Upper lobe of left lung (tissue), 6 donors: ENCODE measurements at regions not wholly inside any gene's neighbourhood (a gene's known extent, or its start where the extent isn't known, plus 50 kb on each side); places are given as distances from the start of the nearest gene placed in this dataset.

ENCODE experiments used
- ATAC-seq, 2 donors: fragments of 200-7000 bp; cut with Tn5 transposase; one replicate each; pipeline ENCODE4 v1.9.1; 2022; ENCODE audit warnings: mild to moderate bottlenecking in 2 of 2, moderate library complexity in 2 of 2; ENCODE audit not compliant: low FRiP score in 2 of 2
- DNase-seq, 2 donors: peaks; one replicate each; pipeline ENCODE4 v3.0.0-alpha.2; 2019 to 2020
- H3K27ac ChIP-seq, 4 donors: fragments of 200-600 bp; sonication (generic); one replicate each; pipeline ENCODE4 v1.5.1; 2016 to 2019
- H3K27me3 ChIP-seq, 4 donors: fragments of 200-600 bp; sonication (generic); one replicate each; pipeline ENCODE4 v1.5.1; 2017 to 2019
- H3K36me3 ChIP-seq, 4 donors: fragments of 200-600 bp; sonication (generic); one replicate each; pipeline ENCODE4 v1.5.1; 2016 to 2019
- H3K4me1 ChIP-seq, 4 donors: fragments of 200-600 bp; sonication (generic); one replicate each; pipeline ENCODE4 v1.5.1; 2018 to 2019
- H3K4me3 ChIP-seq, 4 donors: fragments of 200-600 bp; sonication (generic); one replicate each; pipeline ENCODE4 v1.5.1; 2017 to 2019; ENCODE audit warnings: mild to moderate bottlenecking in 2 of 4, moderate library complexity in 1 of 4
- H3K9me3 ChIP-seq, 4 donors: fragments of 200-600 bp; sonication (generic); one replicate each; pipeline ENCODE4 v1.5.1; 2018 to 2019
- EP300 ChIP-seq, 4 donors: sonication (generic); formaldehyde crosslinking; IDR thresholded peaks; one replicate each; pipeline ENCODE4 v1.5.1; 2017; ENCODE audit warnings: antibody characterized with exemption in 4 of 4, control low read depth in 2 of 4
- POLR2A ChIP-seq, 4 donors: fragments of 450-650 bp; IDR thresholded peaks; one replicate each; pipeline ENCODE4 v1.5.1; 2016 to 2017; ENCODE audit warnings: antibody characterized with exemption in 4 of 4, mild to moderate bottlenecking in 2 of 4
- POLR2AphosphoS5 ChIP-seq, 2 donors: sonication (generic); formaldehyde crosslinking; IDR thresholded peaks; one replicate each; pipeline ENCODE4 v1.5.1; 2017; ENCODE audit warnings: antibody characterized with exemption in 2 of 2
- WGBS, 2 donors: methylation state at CpG; one replicate each; pipeline ENCODE4 v1.1.5; 2017 to 2018; 5-methylcytosine and 5-hydroxymethylcytosine counted together
- TF ChIP-seq, protein P1 (sequence below), 6 experiments: fragments of 450-650 bp in 4 of 6; fragments of 200-600 bp in 2 of 6; sonication (generic) in 2 of 6; IDR thresholded peaks; one replicate each; pipeline ENCODE4 v1.5.1; 2016 to 2019; ENCODE audit warnings: antibody characterized with exemption in 6 of 6
- donor health status: DM: no; HTN: no; CAD: no; lungs with moderate emphysema.
- donor health status: DM: no; HTN: yes; CAD: no; lungs with severe emphysema.

- TF ChIP-seq EP300 (IDR thresholded peaks at IDR 0.05) (no peak), POLR2AphosphoS5 (IDR thresholded peaks at IDR 0.05) (no peak), POLR2A (IDR thresholded peaks at IDR 0.05) (no peak)
- TF ChIP-seq, protein P1, sequence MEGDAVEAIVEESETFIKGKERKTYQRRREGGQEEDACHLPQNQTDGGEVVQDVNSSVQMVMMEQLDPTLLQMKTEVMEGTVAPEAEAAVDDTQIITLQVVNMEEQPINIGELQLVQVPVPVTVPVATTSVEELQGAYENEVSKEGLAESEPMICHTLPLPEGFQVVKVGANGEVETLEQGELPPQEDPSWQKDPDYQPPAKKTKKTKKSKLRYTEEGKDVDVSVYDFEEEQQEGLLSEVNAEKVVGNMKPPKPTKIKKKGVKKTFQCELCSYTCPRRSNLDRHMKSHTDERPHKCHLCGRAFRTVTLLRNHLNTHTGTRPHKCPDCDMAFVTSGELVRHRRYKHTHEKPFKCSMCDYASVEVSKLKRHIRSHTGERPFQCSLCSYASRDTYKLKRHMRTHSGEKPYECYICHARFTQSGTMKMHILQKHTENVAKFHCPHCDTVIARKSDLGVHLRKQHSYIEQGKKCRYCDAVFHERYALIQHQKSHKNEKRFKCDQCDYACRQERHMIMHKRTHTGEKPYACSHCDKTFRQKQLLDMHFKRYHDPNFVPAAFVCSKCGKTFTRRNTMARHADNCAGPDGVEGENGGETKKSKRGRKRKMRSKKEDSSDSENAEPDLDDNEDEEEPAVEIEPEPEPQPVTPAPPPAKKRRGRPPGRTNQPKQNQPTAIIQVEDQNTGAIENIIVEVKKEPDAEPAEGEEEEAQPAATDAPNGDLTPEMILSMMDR (IDR thresholded peaks at IDR 0.05): no peak
- H3K9me3 ChIP-seq: no peaks in the 10 kb centered on the region
- no peaks in the 10 kb centered on the region for H3K36me3 ChIP-seq
- ATAC-seq: no peak
- H3K27me3 ChIP-seq: no peaks in the 10 kb centered on the region
- peaks cover 6 to 20% (median 18%) of the 10 kb centered on the region in 4 donors for H3K4me1 ChIP-seq
- 69% methylated on average over 8 of the region's 8 CpGs for WGBS, 2 donors
- no peak overlapping the region for H3K27ac ChIP-seq
- H3K4me3 ChIP-seq: no peak overlapping the region
- no peak for DNase-seq
Observed at GRCh38 chr2:144942516-144943256, 422.8 kb upstream of the ZEB2 start.

GRCh38 chr2:144941743-144942488, 422.0 kb upstream of the ZEB2 start:
- WGBS, 2 donors: 81 to 87% methylated on average over 5 of the region's 5 CpGs
- no peaks in the 10 kb centered on the region for H3K36me3 ChIP-seq
- no peak for TF ChIP-seq EP300 (IDR thresholded peaks at IDR 0.05)
- TF ChIP-seq, protein P1 (IDR thresholded peaks at IDR 0.05): no peak
- TF ChIP-seq POLR2A (IDR thresholded peaks at IDR 0.05): no peak
- no peak for TF ChIP-seq POLR2AphosphoS5 (IDR thresholded peaks at IDR 0.05)
- no peak for ATAC-seq
- H3K27ac ChIP-seq: no peak overlapping the region
- H3K4me1 ChIP-seq: peaks cover 8 to 20% (median 18%) of the 10 kb centered on the region in 4 donors
- H3K4me3 ChIP-seq: no peak overlapping the region
- no peak for DNase-seq
- H3K27me3 ChIP-seq: no peaks in the 10 kb centered on the region
- no peaks in the 10 kb centered on the region for H3K9me3 ChIP-seq

DNA sequence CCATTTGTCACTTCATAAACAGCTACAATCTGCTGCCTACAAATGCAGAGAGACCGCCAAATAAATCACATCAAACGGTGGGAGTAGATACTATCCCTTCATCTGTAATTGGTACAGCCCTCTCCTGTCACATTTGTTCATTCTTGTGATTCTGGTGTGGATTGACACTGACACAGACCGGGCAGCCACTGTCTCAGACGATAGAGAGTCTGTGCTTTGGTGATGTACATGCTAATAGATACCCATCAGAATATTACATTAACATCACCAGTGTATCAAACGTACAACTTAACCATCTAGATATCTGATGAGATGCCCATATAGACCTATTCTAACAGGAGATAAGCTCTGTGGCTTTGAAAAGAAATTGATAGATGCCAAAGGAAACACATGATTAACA, 419.7 kb upstream of the ZEB2 start:
- no peaks in the 10 kb centered on the region for H3K9me3 ChIP-seq
- H3K4me1 ChIP-seq: peaks cover 8 to 20% (median 10%) of the 10 kb centered on the region in 4 donors
- no peak overlapping the region for H3K27ac ChIP-seq
- H3K27me3 ChIP-seq: no peaks in the 10 kb centered on the region
- DNase-seq (no peak), ATAC-seq (no peak)
- no peak overlapping the region for H3K4me3 ChIP-seq
- WGBS, 2 donors: 74 to 82% methylated on average over 5 of the region's 5 CpGs
- H3K36me3 ChIP-seq: no peaks in the 10 kb centered on the region
- TF ChIP-seq EP300 (IDR thresholded peaks at IDR 0.05) (no peak), POLR2A (IDR thresholded peaks at IDR 0.05) (no peak), POLR2AphosphoS5 (IDR thresholded peaks at IDR 0.05) (no peak)
- TF ChIP-seq, protein P1 (IDR thresholded peaks at IDR 0.05): no peak

DNA sequence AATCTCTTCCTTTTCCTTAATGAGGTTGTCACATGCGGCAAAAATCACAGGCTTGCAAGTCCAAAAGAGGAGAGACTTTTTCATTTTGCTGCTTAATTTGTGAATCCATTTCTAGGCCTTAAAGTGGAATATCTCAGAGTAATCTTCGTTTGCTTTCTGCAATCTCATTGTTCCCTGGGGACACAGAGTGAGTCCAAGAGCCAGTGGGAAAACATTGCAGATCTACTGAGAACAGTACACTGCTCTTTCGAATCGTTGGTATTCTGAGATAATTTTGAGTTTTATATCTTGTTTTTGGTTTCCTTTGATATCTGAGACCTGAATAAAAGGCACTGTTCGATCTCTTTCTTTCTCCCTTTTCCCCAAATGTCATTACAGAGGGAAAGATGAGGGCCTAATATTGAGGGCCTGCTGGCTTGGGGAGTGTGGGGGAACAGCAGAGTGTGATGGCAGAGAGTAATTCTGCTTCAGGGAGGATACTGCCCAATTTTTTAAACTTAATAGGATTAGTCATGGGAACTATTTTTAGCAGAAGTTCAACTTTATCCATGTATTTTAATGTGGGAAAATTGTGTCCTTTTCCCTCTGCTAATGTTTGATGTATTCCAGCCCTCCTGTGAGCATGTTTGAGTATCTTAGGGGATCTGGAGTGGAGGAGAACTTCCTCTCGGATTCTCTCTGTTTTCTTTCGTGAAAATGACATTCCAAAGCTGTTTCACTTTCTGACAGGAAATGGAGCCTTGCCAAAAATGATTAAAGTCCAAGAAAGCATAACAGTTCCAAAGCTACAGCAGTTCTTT, 418.2 kb upstream of the ZEB2 start:
- Histone ChIP-seq H3K4me3 (no peak overlapping the region), H3K27me3 (no peaks in the 10 kb centered on the region), H3K9me3 (no peaks in the 10 kb centered on the region), H3K36me3 (no peaks in the 10 kb centered on the region), H3K27ac (peak overlapping the region; percentile 3 to 54 (median 38)), H3K4me1 (peaks cover 3 to 9% (median 7%) of the 10 kb centered on the region in 4 donors)
- TF ChIP-seq EP300 (IDR thresholded peaks at IDR 0.05) (no peak), POLR2AphosphoS5 (IDR thresholded peaks at IDR 0.05) (no peak), POLR2A (IDR thresholded peaks at IDR 0.05) (no peak)
- TF ChIP-seq, protein P1 (IDR thresholded peaks at IDR 0.05): no peak
- 52 to 57% methylated on average over 7 of the region's 7 CpGs for WGBS, 2 donors
- peak; percentile 22 to 59 for ATAC-seq
- no peak for DNase-seq
